Kidney tubule cell (primary cell): ENCODE measurements at regions not wholly inside any gene's neighbourhood (a gene's known extent, or its start where the extent isn't known, plus 50 kb on each side); places are given as distances from the start of the nearest gene placed in this dataset.

Experiments used
- DNase-seq: peaks from one replicate; pipeline ENCODE4 v3.0.0-alpha.2; 2018; ENCODE audit warnings: low spot score

DNA sequence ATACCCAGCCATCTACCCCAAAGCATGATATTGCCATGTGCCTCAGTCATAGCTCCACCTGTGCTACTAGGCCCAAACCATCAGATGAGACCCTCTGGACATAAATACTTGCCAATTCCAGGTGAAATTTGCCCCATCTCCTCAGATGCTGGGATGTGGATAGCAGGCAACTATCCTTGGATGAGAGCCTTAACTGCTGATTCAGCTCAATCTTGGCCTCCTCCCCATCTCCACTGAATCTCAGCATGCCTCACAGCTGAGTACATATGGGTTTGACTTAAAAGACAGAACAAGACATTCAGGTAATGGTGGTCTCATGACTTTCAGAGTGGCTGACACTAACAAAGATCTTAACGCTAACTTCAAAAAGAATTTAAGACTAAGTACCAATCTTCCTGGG lies 50.8 kb upstream of the KLHL13 start:
- DNase-seq, result no peak

DNA sequence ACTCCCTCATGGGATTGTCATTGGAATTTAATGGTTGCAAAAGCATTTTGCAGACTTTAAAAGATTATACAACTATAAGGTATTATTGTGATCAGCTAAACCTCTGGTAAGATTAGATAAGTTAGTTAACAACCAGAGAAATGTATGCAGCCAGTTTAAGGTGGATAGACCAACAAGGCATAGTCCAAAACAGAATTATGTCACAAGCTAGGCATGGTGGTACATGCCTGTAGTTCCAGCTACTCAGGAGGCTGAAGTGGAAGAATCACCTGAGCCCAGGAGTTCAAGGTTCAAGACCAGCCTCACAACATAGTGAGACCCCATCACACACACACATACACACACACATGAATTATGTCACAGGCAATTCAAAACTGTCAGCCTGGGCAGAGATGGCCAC lies 54.7 kb upstream of the KLHL13 start:
- DNase-seq, result no peak

GRCh38 chrX:118174516-118175098 lies 58.0 kb upstream of the KLHL13 start:
- DNase-seq, result no peak

GRCh38 chrX:118177708-118178107 lies 61.1 kb upstream of the KLHL13 start:
- DNase-seq, result no peak

- DNase-seq, result no peak
These were observed 61.8 kb upstream of the KLHL13 start for GRCh38 chrX:118178450-118178849.

GRCh38 chrX:118179161-118179560 lies 62.6 kb upstream of the KLHL13 start:
- no peak for DNase-seq

DNA sequence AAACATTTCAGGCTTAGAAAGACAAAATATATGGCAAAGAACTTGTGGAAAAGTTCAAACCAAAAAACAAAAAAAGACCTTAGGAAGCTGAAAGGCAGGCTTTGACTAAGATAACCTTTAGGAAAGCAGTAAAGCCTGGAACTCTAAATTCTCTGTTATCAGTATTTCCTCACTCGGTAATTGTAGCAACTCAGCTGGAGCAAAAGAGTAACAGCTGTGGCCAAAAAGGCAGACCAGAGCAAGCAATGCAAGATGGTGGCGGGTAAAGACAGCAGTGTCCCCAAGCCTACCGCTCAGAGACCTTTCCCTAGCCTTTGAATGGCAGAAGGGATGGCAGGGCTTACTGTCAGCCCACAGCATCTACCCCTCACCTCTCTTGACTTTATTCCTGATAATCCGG lies 63.1 kb upstream of the KLHL13 start:
- DNase-seq, result no peak

DNA sequence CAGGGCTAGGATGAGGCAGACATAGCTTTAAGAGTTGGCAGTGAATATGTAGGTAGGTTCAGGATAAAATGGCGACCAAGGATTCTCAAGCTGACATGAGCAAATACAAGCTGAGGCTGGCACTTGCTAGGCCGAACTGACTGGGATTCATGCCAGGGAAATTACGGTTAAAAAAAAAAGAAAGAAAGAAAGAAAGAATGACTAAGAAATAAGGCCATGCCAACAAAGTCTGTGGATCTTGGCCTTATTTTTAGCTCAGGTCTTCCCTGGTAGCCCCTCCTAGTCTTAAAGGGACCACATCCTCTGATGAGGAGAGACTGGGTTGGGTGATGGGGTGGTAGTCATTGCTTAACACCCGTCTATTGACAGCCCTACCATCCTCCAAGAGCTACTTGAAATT lies 64.4 kb upstream of the KLHL13 start:
- DNase-seq, result peak; percentile 89

GRCh38 chrX:118182025-118182424 lies 65.4 kb upstream of the KLHL13 start:
- peak; percentile 72 for DNase-seq

DNA sequence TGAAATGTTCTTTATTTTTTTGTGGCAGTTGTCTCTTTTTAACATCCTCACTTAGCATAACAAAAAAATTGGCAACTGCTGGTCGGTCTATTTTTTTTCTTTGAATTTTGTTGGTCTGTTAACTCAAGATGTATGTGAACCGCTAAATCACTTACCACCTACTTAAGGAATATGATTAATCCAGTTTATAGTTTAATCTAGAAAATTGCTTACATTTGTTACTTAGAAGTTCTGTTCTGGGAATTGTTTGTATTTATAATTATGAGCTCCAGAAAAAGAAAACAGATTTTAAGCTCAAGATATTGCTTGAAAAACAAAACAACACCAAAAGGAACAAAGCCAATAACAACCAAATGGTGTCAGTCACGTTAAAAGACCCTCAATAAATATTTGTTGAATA lies 66.1 kb upstream of the KLHL13 start:
- no peak for DNase-seq

- no peak for DNase-seq
These were observed 67.0 kb upstream of the KLHL13 start for GRCh38 chrX:118183606-118184005.

- no peak for DNase-seq
These were observed 70.5 kb upstream of the KLHL13 start for GRCh38 chrX:118187100-118187499.

GRCh38 chrX:118189000-118189399 lies 72.4 kb upstream of the KLHL13 start:
- DNase-seq, result no peak

- no peak for DNase-seq
These were observed 73.0 kb upstream of the KLHL13 start for GRCh38 chrX:118189628-118190027.

GRCh38 chrX:118197730-118198129 lies 81.1 kb upstream of the KLHL13 start:
- DNase-seq, result no peak

DNA sequence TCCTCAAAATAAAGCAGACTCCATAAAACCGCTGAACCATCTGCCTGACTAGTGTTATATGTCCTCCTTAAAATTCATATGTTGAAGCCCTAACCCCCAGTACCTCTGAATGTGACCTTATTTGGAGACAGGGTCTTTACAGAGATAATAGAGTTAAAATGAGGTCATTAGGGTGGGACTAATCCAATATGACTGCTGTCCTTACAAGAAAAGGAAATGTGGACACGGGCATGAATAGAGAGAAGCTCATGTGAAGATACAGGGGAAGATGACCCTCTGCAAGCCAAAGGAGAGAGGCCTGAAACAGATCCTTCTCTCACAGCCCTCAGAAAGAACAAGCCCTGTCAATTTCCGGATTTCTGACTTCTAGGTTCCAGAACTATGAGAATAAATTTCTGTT lies 82.0 kb upstream of the KLHL13 start:
- no peak for DNase-seq

- DNase-seq, result peak; percentile 47
These were observed 83.4 kb upstream of the KLHL13 start for GRCh38 chrX:118199997-118200396.

GRCh38 chrX:118205421-118206395 lies 89.1 kb upstream of the KLHL13 start:
- no peak for DNase-seq

DNA sequence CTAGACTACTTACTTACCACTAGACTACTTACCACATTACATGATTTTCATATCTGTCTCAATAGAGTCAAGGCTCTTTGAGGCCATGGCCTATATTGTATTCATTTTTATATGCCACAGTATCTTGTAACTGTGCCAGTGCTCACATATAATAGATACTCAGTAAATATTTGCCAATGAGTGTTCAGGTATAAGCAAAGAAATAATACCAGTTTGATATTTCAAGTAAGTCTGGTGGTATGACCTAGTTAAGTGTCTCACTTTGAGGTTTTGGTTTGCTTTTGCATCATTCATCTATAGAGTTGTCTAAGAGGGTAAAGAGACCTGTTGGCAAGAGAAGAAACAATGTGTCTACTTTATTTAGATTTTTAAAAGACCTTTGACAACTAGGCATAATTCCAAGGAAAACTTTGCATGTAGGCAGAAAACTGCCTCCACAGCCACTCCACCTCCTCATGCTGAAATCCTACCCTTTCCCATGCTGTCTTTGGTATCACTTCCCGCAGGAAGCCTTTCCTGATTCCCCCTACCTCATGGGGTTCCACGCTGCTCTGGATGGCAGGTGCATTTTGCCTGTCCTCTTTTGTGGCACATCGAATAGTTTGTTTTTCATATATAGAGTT lies 91.3 kb upstream of the KLHL13 start:
- no peak for DNase-seq

GRCh38 chrX:118208481-118208880 lies 91.9 kb upstream of the KLHL13 start:
- DNase-seq, result no peak

DNA sequence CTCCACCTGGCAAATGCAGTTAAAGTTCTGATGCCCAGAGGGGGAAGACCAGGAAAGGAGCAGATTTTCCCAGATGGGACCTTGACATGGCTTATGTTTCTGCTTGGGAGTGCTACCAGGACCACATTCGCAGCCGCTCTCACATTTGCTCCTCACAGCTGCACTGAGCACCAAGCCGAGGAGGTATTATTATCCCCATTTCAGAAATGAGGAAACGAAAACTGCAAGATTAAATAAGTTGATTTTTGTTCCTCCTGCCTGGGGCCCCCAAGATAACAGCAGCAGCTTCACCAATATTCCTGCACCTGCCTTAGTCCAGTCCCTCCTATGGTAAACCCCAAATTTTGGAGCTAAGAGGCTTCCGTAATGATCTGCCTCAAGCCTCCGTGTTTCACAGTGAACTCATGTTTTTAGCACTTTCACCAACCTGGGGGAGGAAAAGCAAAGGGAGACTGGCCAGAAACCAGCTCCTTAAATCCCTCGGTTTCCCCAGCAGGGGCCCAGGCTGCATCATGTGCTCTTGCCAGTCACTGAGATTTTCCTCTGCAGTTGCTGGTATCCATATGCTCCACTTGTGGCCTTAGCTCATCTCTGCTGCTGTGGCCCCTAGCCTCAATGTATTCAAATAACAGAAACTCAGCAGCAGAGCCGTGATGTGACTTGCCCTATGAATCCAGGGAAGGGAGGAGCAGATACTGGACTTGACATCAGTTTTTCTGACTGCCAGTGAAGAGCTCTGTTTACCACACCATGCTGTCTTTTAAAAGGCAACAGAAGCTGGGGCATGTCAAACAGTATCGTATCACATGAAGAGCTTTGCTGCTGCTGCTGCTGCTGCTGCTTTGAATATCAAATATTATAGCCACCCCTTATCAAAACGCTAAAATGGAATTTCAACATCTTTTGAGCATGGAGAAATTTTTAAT lies 95.5 kb upstream of the KLHL13 start:
- no peak for DNase-seq

DNA sequence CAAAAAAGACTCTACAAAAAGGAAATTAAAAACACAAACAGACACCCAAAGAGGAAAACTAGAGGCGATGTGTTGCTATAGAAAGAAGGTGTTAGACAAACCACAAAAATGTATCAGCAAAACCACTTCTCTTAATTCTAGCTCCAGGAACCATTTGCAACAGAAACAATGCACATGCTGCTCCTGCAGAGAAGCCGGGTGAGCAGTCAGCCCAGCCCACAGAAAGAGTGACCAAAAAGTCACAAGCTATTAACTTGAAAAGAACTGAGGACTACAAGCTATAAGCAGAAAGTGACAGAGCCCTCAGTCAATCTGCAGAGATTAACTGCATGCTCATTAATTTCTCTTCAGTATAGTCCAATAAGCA lies 96.2 kb upstream of the KLHL13 start:
- DNase-seq, result no peak
